Germinal center (tissue), 1 donor: ENCODE measurements at regions not wholly inside any gene's neighbourhood (a gene's known extent, or its start where the extent isn't known, plus 50 kb on each side); places are given as distances from the start of the nearest gene placed in this dataset.
"Not testable (repeated sequence)": the region's sequence is repeated elsewhere in the genome, so short reads cannot be mapped to it uniquely, and the experiment has no call there.

Experiments used
- DNase-seq: peaks from one replicate; pipeline ENCODE4 v3.0.0; 2012; ENCODE audit warnings: mixed read lengths, low spot score

DNA sequence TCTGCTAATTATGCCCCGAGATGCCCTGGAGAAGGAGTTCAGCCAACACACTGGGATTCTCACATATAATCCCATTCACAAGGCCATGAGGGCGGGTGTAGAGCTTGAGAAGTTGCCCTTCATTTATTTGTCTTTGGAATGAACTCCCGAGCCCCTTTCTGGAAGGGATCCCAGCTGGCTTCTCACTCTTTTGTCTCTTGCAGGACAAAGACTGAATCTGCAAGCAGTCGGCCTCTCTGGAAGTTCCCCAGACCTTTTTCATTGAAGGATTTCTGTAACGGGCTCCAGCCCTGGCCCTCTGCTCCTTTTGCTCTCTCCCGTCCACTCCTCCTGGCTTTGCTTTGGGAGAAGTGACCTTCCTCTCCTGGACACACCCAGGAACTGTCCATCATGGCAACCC, 163.3 kb upstream of the SFSWAP start:
- no peak for DNase-seq

DNA sequence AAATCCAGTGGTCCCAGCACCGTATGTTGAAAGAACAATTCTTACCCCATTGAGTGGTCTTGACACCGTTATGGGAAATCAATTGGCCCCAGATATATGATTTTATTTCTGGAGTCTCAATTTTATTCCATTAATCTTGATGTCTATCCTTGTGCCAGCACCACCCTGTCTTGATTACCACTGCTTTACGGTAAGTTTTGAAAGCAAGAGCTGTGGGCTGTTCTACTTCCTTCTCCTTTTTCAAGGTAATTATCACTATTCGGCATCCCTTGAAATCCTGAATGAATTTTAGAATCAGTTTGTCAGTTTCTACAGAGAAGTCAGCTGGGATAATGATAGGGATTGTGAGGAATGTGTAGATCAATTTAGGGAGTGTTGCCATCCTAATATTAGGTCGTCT, 160.8 kb upstream of the SFSWAP start:
- no peak for DNase-seq

DNA sequence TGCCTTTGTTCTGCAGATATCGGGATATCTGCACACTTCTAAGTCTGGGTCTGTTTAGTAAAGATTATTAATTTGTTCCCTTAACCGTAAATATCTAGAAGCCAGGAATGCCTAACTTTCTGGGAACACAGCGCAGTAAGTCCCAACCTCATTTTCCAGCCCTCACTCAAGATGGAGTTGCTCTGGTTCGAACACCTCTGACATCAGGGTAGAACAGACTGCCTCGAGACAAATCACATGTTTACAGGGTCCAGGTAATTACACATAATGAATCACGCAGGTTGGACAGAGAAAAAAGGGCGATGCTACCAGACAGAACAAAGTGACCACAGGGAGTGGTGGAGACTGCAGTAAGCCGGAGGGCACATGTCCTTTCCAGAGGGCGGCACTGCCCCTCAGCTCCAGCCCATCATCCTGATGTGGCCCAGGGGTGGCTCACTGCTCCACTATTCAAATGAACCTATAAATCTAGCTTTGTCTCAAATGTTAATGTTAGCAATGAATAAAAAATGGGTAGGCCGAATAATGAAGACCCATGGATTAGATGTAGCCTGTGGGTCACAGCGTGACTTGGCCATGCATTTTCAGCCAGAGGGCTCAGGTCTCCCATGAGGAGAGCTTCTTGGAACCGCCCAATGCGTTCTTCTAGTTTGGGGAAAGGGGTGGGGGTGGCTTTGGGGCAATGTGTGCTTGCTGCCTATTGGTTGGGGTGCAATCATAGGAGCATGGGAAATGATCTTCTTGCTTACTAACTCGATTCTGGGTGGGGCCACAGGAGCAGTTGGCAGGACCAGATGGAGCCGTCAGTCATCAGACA, 159.0 kb upstream of the SFSWAP start:
- DNase-seq: no peak

DNA sequence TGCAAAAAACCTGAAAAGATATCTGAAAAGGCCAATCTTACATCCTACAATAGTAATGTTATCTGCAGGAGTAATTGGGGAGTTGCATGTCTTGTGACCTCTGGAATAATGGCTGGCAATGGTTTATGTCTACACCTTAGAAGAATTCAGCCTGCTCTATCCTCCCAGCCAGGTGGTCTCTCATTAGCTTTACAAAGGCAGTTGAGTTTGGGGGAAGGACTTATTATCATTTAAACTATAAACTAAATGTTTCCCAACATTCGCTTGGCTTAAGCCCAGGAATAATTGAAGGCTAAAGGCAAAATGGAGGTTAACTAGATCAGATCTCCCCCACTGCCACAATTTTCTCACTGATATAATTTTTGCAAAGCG, 158.4 kb upstream of the SFSWAP start:
- DNase-seq: no peak

DNA sequence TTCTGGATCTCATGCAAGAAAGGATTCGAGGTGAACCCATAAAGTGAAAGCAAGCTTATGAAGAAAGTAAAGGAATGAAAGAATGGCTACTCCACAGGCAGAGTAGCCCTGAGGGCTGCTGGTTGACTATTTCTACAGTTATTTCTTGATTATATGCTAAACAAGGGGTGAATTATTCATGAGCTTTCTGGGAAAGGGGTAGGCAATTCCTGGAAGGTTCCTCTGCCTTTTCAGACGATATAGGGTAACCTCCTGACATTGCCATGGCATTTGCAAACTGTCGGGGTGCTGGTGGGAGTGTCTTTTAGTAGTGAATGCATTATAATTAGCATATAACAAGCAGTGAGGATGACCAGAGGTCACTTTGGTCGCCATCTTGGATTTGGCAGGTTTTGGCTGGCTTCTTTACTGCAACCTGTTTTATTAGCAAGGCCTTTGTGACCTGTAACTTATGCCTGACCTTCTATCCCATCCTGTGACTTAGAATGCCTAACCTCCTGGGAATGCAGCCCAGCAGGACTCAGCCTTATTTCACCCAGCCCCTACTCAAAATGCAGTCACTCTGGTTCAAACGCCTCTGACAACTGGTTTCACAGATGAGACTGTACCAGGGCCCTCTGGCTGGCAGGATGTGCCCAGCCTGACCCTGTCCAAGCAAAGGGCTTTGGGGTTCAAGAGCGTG, 157.7 kb upstream of the SFSWAP start:
- DNase-seq: no peak

DNA sequence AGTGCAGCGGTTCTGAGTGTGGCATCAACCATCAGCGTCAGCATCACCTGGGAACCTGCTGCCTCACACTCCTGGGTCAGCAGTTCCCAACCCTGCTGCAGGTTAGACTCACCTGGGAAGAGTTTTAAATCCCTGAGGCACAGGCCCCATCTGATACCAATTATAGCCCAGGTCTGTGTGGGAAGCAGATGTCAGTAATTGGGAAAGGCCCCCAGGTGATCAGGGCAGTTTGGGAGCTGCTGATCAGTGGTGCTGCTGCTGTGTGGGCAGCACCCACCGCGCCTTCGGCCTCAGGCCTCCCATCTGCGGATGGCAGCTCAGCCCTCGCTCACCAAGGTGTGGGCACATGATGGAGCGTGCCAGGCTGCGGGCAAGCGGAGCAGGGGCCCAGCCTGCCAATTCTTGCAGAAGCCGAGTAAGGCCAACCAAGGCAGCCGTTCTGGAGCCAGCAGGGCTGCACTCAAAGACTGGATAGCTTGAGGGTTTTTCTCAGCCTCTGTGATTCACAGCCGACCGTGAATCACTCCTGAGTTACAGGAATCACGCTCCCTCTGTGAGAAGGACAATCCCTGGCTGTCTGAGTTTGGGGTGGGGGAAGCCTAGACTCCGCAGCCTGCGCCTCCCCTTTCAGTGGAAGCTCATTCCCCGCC, 155.6 kb upstream of the SFSWAP start:
- DNase-seq: no peak

DNA sequence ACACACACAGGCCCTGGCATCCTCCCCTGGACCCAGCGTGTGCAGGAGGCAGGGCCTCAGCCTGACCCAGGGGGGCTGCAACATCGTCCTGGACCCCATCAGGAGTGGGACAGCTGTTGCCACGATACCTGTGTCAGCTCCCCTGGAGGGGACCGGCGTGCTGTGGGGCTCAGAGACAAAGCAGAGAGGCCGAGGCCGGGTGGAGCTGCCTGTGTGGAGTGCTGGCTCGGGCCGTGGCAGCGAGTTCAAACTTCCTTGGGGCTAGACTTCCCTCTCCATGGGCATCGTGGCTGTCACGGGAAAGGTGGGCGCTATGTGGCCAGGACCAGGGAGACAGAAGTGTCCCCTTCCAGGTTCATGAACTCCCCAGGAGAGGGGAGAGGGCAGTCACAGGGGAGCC, 155.0 kb upstream of the SFSWAP start:
- no peak for DNase-seq

DNA sequence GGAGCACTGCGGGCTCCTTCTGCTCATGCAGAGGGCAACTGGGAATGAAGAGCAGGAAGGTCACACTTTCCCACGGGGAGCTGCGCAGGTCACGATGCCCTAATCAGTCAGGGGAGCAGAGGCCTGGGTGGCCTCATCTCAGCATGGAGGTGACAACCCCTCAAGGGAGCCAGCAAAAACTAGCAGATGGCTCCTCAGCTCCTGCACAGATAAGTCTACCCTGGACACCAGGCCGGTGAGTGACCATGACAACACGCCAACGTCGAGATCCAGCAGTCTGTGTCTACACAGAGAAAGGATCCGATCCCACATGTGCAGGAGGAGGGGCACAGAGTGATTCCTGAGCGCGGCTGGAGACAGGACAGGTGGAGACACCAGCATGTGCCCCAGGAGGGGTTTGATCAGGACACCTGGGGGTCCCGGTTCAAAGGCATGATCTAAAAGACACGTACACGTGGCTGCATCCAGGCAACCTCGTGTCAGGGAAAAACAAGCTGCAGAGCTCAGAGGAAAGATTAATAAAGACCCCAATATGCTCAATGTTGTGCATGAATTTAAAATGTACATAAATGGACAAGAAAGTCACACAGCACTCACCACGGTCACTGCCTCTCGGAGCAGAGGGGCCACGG, 153.7 kb upstream of the SFSWAP start:
- no peak for DNase-seq

GRCh38 chr12:131559517-131560516, 151.1 kb upstream of the SFSWAP start:
- DNase-seq: no peak

- DNase-seq: no peak
Measured at GRCh38 chr12:131561051-131561450, 149.8 kb upstream of the SFSWAP start.

- DNase-seq: no peak
Measured at GRCh38 chr12:131561891-131562684, 148.8 kb upstream of the SFSWAP start.

DNA sequence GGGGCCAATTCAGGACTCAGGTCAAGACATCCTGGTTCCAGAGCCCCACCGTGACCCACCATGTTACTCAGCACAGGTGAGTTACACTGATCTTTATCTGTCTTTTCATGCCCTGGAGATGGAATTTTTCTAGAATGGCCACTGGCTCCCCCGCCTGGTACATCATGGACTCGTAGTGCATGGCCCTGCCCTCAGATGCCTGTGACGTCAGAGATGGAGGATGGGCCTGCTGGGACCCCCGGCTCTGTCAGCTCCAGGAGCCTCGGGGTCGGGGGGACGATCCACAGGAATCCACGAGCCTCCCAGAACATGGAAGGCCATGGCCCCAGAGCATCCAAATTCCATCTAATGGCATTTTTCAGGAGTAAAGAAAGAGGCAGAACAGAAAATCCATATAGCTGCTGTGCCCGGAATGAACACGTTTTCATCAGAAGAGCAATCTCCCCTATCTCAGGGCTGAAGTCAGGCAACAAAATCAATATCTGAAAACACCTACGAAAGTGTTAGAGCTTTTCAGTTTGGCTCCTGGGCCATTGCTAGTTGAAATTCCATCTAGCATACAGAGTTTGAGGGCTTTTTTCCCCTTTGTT, 146.7 kb upstream of the SFSWAP start:
- DNase-seq: not testable (repeated sequence)

DNA sequence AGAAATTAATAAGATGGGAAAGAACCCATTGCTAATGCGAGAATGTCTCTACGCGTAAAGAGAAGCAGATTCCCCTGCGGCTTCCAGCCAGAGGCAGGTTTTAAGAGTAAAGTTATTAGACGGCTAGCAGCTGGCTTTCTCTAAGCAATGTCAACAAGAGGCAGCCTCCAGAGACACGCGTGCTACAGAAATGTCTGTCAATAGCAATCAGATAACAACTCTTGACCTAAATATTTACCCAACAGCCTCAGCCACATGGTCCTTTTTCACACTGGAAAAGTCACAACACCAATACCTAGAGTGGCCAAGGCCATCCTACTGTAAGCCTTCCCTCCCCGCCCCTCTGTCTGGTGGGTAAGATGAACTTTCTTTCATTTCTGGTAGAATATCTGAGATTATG, 146.0 kb upstream of the SFSWAP start:
- no peak for DNase-seq

- no peak for DNase-seq
Measured at GRCh38 chr12:131565267-131566015, 145.4 kb upstream of the SFSWAP start.

DNA sequence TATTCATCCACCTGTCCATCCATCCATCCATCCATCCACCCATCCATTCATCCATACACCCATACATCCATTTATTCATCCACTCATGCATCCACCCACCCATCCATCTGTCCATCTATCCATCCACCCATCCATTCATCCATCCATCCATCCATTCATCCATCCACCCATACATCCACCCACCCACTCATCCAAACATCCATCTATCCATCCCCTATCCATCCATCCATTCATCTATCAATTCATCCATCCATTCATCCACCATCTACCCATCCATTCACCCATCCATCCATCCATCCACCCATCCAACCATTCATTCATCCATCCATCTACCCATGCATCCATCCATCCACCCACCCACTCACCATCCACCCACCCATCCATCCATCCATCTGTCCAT, 142.6 kb upstream of the SFSWAP start:
- DNase-seq: no peak

DNA sequence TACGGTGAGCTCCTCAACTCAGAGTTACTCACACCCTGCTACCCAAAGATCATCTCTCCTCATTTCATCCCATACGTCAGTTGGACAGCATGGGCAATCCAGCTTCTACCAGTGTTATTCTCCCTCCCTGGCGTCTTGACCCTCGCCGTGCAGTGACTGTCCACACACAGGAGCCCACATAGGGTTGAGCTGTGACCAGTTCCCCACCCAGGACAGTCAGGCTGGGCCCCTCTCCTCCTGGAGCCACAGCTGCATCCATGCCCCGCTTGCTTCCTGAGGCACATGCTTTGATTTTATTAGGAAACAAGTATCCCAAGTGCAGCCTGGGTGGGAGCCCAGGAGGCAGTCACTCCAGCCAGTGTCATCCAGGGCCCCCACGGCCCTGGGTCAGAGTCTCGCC, 140.3 kb upstream of the SFSWAP start:
- no peak for DNase-seq

DNA sequence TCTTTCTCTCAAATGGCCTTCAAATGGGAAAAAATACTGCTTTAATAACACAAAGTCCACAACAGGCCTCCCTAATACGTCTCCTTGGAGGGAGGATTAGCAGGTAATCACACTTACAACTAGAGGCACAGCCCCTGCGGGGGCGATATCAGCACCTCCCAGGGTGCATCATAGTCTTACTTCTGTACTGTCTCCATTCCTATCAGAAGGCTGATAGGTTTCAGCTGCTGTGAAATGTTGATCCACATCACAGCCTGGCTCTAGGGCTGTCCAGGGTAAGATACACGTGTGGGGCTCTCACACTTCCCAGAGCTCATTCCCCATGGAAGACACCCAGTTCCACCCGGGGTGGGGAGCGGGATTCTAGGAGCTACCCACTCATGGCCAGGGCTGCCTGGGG, 139.1 kb upstream of the SFSWAP start:
- DNase-seq: no peak

DNA sequence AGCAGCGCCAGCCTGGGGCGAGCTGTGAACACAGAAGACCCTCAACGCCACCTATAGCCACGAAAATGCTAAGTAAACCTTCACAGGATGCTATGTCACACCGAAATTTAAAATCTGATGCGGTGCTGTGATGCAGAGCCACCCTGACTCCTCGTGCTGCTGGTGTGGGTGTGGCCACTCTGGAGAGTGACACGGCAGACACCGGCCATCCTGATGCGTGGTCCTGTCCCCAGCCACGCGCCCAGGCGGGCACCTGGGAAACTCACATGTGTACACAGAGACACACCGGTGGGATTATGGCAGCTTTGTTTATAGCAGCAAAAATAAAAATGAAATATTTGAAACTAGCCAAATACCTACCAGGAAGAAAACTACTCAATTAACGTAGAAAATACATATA, 138.3 kb upstream of the SFSWAP start:
- no peak for DNase-seq

DNA sequence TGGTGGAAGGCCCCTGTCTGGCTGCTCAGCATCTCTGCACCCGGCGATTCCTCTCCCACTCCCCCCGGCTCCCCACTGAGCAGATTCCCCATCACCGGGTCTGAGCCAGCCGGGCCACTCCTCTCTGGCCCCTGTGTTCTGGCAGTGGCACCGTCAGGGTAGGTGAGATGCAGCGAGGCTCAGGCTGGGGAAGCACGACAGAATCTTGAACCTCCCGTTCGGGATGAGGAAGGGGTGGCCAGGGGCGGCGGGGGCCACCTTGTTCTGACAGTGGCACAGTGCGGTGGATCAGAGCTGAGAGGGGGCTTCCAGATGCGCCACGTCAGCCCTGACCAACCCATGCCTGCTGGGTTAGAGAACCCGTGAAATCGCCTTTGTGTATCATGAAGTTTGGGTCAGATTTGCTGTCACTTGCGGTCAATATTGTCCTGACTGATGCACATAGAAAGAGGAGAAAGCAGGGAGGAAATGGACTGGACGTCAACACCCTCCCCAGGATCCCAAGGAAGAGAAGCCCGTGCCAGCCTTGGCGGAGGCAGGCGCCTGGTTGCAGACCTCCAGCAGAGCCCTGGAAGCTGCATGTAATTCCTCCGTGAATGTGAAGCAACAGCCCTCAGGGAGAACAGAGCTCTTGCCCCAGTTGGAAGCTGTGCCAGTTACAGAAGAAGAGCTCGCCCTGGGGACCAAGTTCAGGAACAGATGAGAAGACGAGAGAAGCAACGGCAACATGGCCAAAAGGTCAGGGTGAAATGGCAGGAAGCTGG, 137.1 kb upstream of the SFSWAP start:
- no peak for DNase-seq
